Muscle of leg (tissue), 3 donors: ENCODE measurements at regions not wholly inside any gene's neighbourhood (a gene's known extent, or its start where the extent isn't known, plus 50 kb on each side); places are given as distances from the start of the nearest gene placed in this dataset.

Experiments used
- DNase-seq: peaks from one replicate; pipeline ENCODE4 v3.0.0; 2013
- H3K27ac ChIP-seq: one replicate; pipeline ENCODE4 v1.5.1; 2013; ENCODE audit warnings: mild to moderate bottlenecking, low read length, control low read depth
- H3K27me3 ChIP-seq: one replicate; pipeline ENCODE4 v1.6.1; 2013; ENCODE audit warnings: low read length; ENCODE audit not compliant: control insufficient read depth, insufficient read depth
- H3K36me3 ChIP-seq: one replicate; pipeline ENCODE4 v1.6.1; 2013; ENCODE audit warnings: low read length; ENCODE audit not compliant: control insufficient read depth, insufficient read depth
- H3K4me1 ChIP-seq: one replicate; pipeline ENCODE4 v1.6.1; 2013; ENCODE audit warnings: low read length; ENCODE audit not compliant: control insufficient read depth, insufficient read depth
- H3K4me3 ChIP-seq: one replicate; pipeline ENCODE4 v1.5.1; 2013; ENCODE audit warnings: low read length, control low read depth
- H3K9me3 ChIP-seq: replicated peaks from 2 replicates; pipeline ENCODE4 v1.6.1; 2013; ENCODE audit warnings: low read depth, low read length; ENCODE audit not compliant: control insufficient read depth
- WGBS: methylation state at CpG from one replicate; pipeline ENCODE4 v1.1.5; 2013; ENCODE audit warnings: missing lambda C conversion rate; ENCODE audit not compliant: insufficient coverage; 5-methylcytosine and 5-hydroxymethylcytosine counted together

DNA sequence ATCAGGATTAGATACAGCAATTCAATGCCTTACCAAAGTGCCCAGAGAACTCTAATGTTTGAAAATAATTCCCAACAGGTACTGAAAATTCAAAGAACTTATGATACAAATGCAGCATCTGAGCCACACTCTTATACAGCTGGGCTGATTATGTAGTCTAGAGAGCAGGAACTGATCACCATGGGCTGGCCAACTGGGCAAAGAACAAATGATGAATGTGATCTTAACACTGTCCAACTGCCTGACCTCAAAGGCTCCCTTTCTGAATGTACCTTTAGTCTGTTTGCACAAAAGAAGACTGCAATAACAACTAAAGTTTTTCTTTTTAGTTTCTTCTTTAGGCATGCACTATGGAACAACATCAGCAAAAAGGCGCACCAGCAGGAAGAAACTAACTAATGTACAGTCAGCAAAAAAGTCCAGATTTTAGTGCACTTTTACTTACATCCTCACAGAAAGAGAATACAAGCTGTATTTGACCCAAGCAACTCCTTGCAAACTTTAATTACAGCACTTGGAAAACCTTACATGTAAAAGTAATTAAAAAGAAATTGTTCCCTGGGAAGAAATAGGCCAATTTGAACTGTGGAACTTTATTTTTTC lies 1095.1 kb downstream of the IGSF11 start:
- Histone ChIP-seq H3K9me3 (no peaks in the 10 kb centered on the region), H3K4me1 (no peaks in the 10 kb centered on the region), H3K27me3 (no peaks in the 10 kb centered on the region), H3K4me3 (no peak overlapping the region), H3K27ac (no peak overlapping the region), H3K36me3 (no peaks in the 10 kb centered on the region)
- DNase-seq: no peak
- WGBS: no CpG with 5 or more reads among the region's 1 CpG

DNA sequence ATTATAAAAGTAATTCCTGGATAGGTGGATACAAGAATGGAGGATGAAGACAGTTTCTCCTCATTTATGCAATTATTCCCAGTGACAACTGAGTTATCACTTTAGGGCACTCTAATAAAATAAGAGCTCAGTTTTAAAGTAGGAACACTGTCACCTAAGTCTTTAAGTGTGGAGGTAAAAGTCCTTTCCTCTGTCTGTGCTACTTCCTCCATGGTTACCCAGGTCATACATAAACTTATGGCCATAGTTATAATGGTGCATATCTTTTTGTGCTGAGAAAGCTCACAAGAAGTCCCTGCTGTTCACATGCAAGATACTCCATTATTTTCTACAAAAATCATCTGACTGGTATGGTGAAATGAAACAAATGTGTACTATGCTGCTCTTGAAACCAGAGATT lies 1093.6 kb downstream of the IGSF11 start:
- no peaks in the 10 kb centered on the region for H3K4me1 ChIP-seq
- no peaks in the 10 kb centered on the region for H3K36me3 ChIP-seq
- no peaks in the 10 kb centered on the region for H3K9me3 ChIP-seq
- H3K4me3 ChIP-seq: no peak overlapping the region
- no peak overlapping the region for H3K27ac ChIP-seq
- DNase-seq: no peak
- no peaks in the 10 kb centered on the region for H3K27me3 ChIP-seq

DNA sequence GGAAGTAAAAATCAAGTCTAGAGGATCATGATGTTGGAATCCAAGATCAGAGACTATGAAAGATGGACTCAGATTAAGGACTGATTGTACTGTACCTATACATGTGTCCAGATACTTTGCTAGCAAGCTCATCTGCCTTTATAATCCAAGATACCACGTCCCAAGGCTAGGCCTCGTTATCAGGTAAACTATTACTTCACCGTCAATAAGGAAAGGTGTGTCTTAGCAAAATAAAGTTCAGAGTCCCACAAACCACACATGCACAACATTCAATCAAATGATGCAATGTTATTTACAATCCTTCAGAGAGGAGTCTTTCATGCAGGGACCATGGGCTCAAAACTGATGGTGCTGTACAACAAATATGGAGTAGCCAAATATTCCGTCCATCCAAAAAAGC lies 1092.9 kb downstream of the IGSF11 start:
- no peaks in the 10 kb centered on the region for H3K9me3 ChIP-seq
- H3K36me3 ChIP-seq: no peaks in the 10 kb centered on the region
- H3K27ac ChIP-seq: no peak overlapping the region
- DNase-seq: no peak
- no peaks in the 10 kb centered on the region for H3K27me3 ChIP-seq
- no peak overlapping the region for H3K4me3 ChIP-seq
- WGBS: no CpG with 5 or more reads among the region's 4 CpGs
- H3K4me1 ChIP-seq: no peaks in the 10 kb centered on the region

DNA sequence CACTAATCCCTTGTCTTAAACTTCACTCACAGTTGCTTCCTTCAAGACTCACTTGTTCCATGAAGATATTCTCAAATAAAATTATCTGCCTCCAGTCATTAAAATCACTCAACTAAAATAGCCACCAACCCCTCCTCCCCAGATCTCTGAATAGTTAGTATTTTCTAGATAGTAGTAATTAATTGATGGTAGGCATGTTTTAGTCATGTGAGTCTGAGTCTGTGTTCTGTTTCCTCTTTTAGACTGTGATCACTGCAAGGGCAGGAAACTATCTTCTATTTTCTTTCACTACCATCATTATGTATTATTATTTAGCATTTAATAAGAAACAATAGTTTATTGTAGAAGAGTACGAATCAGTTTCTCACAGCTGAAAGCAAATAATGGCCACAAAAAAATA lies 1080.5 kb downstream of the IGSF11 start:
- Histone ChIP-seq H3K4me3 (no peak overlapping the region), H3K27ac (no peak overlapping the region), H3K27me3 (no peaks in the 10 kb centered on the region), H3K4me1 (no peaks in the 10 kb centered on the region), H3K36me3 (no peaks in the 10 kb centered on the region), H3K9me3 (no peaks in the 10 kb centered on the region)
- no peak for DNase-seq
- WGBS: no CpG with 5 or more reads among the region's 1 CpG

DNA sequence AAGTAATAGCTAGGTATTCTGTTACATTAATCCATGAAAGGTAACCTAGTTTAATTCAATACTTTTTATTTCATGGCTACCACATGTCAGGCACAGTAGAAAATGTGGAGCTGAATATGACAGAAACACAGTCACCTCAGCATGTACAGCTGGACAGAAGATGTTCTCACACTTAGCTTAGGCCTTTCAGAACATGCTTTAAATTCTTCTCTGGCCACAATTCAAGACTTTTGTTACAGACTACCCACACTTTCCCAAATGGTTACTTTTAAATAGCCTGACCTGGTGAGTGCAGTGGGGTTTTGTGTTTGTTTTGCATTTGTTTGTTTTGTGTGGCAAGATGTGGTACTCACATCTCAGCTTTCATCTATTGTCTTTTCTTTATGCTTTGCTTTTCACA lies 1079.5 kb downstream of the IGSF11 start:
- Histone ChIP-seq H3K27ac (no peak overlapping the region), H3K27me3 (no peaks in the 10 kb centered on the region), H3K36me3 (no peaks in the 10 kb centered on the region), H3K4me3 (no peak overlapping the region), H3K9me3 (no peaks in the 10 kb centered on the region), H3K4me1 (no peaks in the 10 kb centered on the region)
- DNase-seq: no peak

DNA sequence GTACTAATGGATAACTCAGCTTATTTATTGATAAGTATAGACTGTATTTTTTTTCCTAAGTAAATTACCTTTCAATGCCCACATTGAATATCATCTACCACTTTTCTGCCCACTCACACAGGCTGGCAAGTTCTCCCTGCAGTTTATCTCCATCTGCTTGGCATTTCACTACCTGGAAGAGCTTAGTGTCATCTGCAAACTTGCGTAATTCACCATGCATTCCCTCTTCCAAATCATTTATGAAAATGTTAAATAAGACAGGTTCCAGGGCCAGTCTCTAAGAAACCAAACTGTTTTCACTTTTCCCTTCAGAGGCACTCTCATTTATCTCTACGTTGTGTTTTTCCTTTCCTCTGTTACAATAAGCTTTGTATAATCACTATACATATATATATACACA lies 1076.6 kb downstream of the IGSF11 start:
- DNase-seq: no peak
- no peaks in the 10 kb centered on the region for H3K4me1 ChIP-seq
- H3K27me3 ChIP-seq: no peaks in the 10 kb centered on the region
- H3K27ac ChIP-seq: no peak overlapping the region
- no peak overlapping the region for H3K4me3 ChIP-seq
- H3K9me3 ChIP-seq: no peaks in the 10 kb centered on the region
- no peaks in the 10 kb centered on the region for H3K36me3 ChIP-seq
- no CpG with 5 or more reads among the region's 2 CpGs for WGBS

DNA sequence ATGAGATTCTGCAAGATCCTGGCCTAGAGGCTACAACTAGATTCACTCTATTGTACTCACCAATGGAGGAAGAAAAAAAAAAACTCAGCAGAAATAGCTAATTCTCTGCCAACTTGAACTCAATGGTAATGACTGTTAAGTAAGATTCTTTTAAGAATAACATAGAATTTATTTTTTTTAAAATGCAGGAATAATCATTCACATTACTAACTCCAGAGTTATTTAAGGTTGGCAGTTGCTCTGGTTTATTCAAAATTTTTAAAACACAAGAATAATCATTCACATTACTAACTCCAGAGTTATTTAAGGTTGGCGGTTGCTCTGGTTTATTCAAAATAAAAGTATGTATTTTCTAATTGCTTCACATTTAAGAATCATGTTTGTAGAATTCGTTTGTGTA lies 1071.9 kb downstream of the IGSF11 start:
- Histone ChIP-seq H3K27ac (no peak overlapping the region), H3K4me1 (no peaks in the 10 kb centered on the region), H3K4me3 (no peak overlapping the region), H3K27me3 (no peaks in the 10 kb centered on the region), H3K36me3 (no peaks in the 10 kb centered on the region), H3K9me3 (no peaks in the 10 kb centered on the region)
- no peak for DNase-seq
- WGBS: no CpG with 5 or more reads among the region's 2 CpGs

DNA sequence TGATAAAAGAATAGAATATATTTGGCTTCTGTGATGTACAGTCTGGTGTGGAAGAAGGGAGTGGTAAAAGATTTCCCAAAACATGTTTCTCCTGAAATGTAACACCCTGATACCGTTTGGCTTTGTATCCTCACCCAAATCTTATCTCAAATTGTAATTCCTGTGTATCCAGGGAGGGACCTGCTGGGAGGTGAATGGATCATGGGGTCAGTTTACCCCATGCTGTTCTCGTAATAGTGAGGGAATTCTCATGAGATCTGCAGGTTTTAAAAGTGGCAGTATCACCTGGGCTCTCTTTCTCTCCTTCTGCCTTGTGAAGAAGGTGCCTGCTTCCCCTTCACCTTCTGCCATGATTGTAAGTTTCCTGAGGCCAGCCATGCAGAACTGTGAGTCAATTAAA lies 1070.8 kb downstream of the IGSF11 start:
- Histone ChIP-seq H3K36me3 (no peaks in the 10 kb centered on the region), H3K27me3 (no peaks in the 10 kb centered on the region), H3K4me1 (no peaks in the 10 kb centered on the region), H3K27ac (no peak overlapping the region), H3K9me3 (no peaks in the 10 kb centered on the region), H3K4me3 (no peak overlapping the region)
- DNase-seq: no peak
- WGBS: no CpG with 5 or more reads among the region's 2 CpGs

DNA sequence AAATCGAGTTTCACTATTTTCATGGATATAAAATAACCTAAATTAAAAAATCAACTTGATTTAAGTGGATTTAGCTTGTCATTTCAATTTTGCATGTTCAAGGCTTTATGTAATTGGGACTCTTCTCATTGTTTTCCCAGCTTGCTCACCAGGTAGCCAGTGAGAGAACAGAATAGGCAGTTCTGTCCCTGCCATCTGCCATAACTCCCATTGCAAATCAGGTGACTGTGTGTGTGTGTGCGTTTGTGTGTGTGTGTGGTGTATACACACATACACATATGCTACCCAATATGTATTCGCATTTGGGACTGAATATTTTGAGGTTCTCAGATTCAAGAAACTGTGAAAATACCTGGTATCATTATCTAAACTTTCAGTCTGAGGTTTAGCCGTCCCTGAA lies 1069.8 kb downstream of the IGSF11 start:
- no CpG with 5 or more reads among the region's 4 CpGs for WGBS
- no peaks in the 10 kb centered on the region for H3K4me1 ChIP-seq
- H3K27me3 ChIP-seq: no peaks in the 10 kb centered on the region
- DNase-seq: no peak
- H3K9me3 ChIP-seq: no peaks in the 10 kb centered on the region
- no peak overlapping the region for H3K4me3 ChIP-seq
- no peaks in the 10 kb centered on the region for H3K36me3 ChIP-seq
- no peak overlapping the region for H3K27ac ChIP-seq

DNA sequence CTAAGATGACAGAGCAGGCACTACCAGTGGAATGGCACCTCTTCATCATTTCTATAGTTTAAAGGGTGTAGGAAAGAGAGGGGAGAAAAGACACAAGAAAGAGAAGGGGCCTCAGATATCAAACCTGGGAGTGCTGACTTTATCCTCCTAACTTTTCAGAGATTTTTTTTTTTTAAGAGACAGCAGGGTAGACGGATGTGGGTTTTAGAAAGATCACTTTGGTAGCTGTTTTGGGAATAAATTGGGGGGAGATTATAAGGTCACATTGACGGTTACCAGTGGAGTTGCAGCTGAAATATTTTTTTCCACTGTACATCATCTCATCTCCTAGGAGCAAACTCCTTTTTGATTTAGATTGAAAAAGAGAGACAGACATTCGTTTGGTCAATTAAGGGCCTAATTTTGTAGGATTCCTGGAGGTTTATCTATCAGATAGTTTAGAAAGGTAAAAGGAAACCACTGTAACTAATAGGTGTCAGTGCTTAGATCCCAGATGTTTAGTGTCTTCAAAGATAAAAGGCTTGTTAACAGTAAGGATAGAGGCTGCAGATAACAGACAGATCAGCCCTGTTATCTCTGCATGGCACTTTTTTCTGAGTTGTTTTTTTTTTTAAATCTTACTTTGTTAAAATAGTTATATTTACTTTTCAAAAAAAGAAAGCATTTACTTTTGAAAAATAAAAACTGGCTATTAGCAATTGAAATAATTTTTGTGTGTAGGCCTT lies 1057.0 kb downstream of the IGSF11 start:
- no CpG with 5 or more reads among the region's 3 CpGs for WGBS
- no peak for DNase-seq
- no peaks in the 10 kb centered on the region for H3K9me3 ChIP-seq
- no peak overlapping the region for H3K27ac ChIP-seq
- H3K4me1 ChIP-seq: no peaks in the 10 kb centered on the region
- H3K27me3 ChIP-seq: no peaks in the 10 kb centered on the region
- H3K4me3 ChIP-seq: no peak overlapping the region
- no peaks in the 10 kb centered on the region for H3K36me3 ChIP-seq

DNA sequence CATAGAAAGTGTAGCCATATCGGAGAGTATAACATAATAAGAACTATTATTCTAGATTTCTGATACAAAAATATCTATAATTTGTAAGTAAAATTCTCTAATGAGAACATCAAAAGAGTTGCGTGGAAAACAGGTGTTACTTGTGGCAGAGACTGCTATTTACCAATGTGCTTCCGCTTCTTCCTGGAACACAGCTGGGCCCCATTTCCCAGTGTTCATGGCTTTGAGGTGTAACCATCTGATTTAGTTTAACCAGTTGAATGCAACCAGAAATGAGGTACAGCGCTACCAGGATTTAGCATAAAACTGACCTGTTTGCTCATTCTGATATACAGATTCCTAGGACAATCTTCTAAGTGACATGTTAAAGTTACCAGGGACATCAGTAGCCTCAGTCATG lies 1055.2 kb downstream of the IGSF11 start:
- Histone ChIP-seq H3K4me3 (no peak overlapping the region), H3K27me3 (no peaks in the 10 kb centered on the region), H3K9me3 (no peaks in the 10 kb centered on the region), H3K4me1 (no peaks in the 10 kb centered on the region), H3K27ac (no peak overlapping the region), H3K36me3 (no peaks in the 10 kb centered on the region)
- no peak for DNase-seq
- 71% methylated on average over 3 of the region's 4 CpGs for WGBS
